ENCODE measurements at regions not wholly inside any gene's neighbourhood (a gene's known extent, or its start where the extent isn't known, plus 50 kb on each side); places are given as distances from the start of the nearest gene placed in this dataset.

DNA sequence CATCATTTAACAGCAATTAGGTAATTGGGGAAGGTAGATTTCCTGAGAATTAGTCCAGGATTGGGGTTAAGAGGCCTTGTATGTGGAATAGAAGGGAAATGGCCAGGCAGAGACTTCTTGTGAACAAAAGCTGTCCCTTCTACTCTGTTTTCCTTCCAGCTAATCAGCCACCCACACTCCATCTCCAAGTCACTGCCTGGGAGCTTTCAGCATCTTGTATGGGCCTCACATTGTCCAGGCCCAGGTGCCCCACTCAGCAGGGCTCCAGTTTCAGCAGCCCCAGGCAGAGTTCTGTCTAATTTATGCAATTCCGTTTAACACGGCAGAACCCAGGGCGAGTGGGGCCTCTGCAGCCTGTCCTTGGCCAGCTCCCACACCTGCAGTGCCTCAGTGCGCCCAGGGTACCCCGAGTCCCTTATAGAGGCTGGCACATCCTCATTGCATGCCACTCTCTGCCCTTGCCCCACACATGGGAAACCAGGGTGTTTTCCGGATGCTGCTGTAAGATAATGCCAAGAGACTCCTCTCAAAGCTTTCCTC, 113.0 kb downstream of the EDN3 start:
- TF ChIP-seq CTCF (IDR thresholded peaks at IDR 0.05), result no peak
- TF ChIP-seq POLR2A (IDR thresholded peaks at IDR 0.05), result no peak
